ENCODE measurements at regions not wholly inside any gene's neighbourhood (a gene's known extent, or its start where the extent isn't known, plus 50 kb on each side); places are given as distances from the start of the nearest gene placed in this dataset.
"Not testable (repeated sequence)": the region's sequence is repeated elsewhere in the genome, so short reads cannot be mapped to it uniquely, and the experiment has no call there.

DNA sequence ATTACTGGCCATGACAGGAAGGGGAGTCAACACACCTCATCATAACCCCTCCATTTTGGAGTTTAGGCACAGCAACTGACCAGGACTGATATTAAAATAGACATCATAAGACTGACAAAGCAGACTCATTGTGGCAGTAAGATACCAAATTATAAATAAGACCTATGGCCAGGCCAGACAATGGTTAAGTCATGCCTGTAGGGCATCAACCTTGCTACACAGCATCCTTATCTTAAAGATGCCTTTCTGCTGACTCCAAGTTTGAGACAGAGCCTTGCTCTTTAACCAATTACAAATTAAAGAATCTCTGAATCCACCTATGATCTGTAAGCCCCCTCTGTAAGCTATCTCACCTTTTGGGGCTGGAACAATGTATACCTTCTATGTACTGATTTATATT is 65.5 kb downstream of the VCX2 start:
- DNase-seq = no peak

DNA sequence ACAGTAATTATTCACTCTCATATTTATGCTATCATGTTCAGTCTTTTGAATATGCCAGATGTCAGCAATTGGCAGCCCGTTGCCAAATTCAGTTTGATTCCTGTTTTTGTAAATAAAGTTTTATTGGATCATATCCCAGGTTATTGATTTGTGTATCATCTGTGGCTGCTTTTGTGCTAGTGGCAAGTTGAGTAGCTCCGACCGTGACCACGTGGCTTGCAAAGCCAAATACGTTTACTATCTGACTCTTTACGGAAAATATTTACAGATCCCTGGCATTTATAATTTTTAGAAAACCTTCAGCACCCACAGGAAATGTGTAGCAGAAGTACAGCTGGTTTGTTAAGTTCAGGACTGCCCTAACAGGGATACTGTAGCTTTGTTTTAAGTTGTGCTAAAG is 67.4 kb downstream of the VCX2 start:
- no peak for DNase-seq

DNA sequence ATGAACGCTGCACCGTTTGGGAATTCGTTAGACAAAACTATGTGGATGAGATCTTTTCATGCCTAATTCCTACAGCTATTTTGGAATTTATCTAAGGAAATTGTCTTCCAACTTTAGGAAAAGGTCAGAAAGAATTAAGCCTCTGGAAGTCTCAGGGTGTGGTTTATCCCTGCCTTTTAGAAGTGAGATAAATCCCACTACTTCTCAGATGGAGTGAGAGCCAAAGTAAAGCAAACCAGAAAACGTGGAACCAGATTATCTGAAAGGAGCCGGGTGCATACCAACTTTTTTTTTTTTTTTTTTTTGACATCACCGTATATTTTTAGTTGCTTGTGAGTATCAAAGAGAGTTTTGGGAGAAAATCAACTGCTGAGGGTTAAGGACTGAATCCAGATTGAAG is 79.6 kb downstream of the VCX2 start:
- DNase-seq = no peak

DNA sequence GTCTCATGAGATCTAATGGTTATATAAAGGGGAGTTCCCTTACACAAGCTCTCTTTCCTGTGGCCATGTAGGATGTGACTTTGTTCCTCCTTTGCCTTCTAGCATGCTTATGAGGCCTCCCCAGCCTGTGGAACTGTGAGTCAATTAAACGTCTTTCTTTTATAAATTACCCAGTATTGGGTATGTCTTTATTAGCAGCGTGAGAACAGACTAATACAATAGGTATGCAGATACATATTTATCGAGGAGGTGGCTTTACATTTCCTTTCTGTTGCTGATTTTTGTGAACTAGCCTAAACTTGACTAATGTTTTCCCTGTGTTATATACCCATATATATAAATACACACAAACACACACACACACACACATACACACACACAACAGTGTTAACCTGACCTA is 80.2 kb downstream of the VCX2 start:
- DNase-seq = no peak

DNA sequence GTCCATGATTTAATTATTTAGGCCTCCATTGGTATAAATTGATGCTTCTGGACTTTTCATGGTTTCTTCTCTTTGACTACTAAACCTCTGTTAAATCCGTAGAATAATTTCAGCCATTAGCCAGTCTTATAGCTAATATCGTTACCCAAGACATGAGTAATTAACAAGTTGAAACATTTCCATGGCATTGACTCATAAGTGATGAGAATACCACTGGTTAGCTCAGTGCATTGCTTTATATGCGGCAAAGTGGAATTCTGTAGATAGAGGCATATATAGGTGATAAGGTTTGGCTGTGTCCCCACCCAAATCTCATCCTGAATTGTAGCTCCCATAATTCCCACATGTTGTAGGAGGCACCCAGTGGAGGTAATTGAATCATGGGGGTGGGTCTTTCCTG is 80.6 kb downstream of the VCX2 start:
- DNase-seq = no peak

DNA sequence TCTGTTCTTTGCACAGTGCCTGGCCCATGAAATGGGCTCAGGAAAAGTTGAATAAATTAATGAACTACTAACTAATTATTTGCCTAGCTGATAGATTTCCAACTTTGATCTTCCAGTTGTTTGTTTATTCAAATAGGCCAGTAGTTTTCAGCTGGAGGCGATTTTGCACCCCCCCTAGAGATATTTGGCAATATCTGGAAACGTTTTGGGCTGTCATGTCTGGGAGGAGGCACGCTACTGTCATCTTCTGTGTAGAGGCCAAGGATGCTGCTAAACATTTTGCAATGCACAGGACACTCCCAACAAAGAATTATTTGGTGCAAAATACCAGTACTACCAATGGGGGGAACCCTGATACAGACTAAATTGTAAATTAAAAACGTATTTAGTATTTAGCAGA is 81.9 kb downstream of the VCX2 start:
- no peak for DNase-seq

DNA sequence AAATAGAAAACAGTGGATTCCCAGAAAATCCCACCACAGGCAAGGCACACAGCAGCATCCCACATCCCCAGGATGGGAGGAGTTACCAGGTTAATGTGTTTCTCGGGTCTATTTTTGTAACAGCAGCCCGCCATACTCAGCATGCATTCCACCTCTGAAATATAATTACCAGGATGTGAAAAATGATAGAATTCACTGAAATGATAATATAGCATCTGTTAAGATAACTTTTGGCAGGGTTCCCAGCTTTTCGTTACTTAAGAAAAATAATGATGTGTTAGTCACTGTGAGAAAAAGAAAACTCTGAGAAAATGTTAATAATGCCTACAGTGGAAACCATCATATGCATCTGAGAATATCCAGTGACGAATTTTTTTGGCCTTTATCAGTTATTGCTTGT is 87.1 kb downstream of the VCX2 start:
- DNase-seq = no peak

DNA sequence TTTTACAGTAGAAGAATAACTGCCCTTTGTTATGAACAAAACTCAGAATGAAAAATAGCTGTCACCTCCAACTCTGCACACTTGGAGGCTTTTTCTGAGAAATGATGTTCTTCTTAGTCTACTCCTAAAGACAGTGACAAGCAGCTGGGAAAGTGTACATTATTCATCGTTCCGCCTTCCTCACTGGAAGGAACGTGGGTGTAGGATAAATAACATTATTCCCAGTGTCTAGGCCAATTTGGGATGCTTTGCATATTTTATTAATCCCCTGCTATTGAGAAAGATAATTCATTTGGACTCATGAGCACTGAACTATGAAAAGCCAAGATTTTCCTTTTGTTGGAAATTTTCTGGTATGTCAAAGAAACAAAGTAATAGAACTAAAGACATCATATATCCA is 87.8 kb downstream of the VCX2 start:
- DNase-seq = no peak

- DNase-seq = no peak
Observed at GRCh38 chrX:8075636-8076035, 95.4 kb downstream of the VCX2 start.

GRCh38 chrX:8067754-8068462 is 103.2 kb downstream of the VCX2 start:
- no peak for DNase-seq

GRCh38 chrX:8052909-8053308 is 118.2 kb downstream of the VCX2 start:
- DNase-seq = no peak

GRCh38 chrX:8049827-8050226 is 121.2 kb downstream of the VCX2 start:
- DNase-seq = no peak

DNA sequence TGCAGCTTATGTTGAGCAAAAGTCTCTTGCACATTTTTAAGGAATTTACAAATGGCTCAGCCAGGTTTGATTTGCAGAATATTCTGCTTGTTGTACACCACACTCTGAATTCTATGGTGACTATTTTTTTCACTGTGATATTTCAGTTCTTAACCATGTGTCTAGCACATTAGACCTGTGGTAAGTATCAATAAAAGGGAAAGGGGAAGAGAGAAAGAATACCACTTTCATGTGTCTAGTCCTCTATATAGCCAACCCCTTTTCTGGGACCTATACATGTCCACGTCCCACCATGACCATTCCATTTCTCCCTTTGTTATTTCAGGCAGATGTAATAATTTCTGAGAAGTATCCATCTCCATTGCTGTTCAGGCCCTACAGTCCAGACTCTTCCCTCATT is 121.3 kb upstream of the PNPLA4 start:
- no peak for DNase-seq

DNA sequence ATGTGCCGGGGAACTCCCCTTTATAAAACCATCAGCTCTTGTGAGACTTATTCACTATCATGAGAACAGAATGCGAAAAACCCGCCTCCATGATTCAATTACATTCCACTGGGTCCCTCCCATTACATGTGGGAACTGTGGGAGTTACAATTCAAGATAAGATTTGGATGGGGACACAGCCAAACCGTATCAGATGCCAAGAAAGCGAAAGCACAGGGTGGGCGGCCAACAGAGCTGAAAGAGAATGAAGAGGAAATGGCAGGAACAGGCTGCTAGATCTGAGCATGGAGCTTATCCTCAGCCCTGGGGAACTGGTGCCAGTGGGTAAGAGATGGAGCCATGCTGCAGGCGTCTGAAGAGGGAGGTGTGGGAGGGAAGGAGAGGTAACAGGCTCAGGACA is 117.7 kb upstream of the PNPLA4 start:
- no peak for DNase-seq

DNA sequence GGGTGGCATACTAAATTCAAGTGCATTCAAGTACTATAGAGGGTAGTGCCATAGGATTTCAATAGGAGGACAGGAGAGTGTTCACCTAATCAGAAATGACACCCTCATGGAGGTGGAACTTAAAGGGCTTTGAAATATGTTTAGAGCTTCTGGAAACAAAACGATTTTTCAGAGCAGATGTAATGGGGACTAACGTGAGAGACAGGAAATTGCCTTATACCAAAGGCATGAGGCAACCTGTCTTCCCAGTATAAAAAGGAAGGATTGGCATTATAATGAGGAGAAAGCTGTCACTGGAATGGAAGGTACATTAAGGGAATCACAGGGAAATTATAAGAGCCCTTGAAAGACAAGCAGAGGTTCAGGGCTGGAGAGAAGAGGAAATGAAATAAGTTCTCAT is 116.3 kb upstream of the PNPLA4 start:
- no peak for DNase-seq

- DNase-seq = no peak
Observed at GRCh38 chrX:8043121-8043520, 115.9 kb upstream of the PNPLA4 start.

- no peak for DNase-seq
Observed at GRCh38 chrX:8042304-8042703, 115.1 kb upstream of the PNPLA4 start.

- not testable (repeated sequence) for DNase-seq
Observed at GRCh38 chrX:8039711-8040110, 112.5 kb upstream of the PNPLA4 start.

- no peak for DNase-seq
Observed at GRCh38 chrX:8037593-8038348, 110.6 kb upstream of the PNPLA4 start.

DNA sequence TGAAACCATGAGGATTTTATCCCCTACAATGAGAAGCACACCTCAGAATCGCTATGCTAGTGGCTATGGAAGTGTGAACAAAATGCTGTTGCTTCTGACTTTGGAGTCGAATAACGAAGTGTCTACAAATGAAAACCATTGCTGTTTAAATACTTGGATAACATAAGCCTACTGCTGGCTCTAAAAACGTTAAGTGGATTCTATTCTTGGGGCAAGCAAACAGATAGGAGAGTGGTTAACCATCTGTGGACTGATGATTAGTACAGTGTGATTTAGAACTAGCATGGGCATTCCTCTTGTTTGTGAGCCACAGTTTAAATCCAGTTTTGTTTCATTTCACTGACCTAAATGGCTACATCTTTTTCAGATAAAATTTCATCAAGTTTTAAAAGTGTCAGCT is 109.7 kb upstream of the PNPLA4 start:
- DNase-seq = no peak

GRCh38 chrX:8034058-8034457 is 106.8 kb upstream of the PNPLA4 start:
- no peak for DNase-seq

GRCh38 chrX:8033175-8033574 is 106.0 kb upstream of the PNPLA4 start:
- no peak for DNase-seq

- DNase-seq = no peak
Observed at GRCh38 chrX:8030361-8030760, 103.1 kb upstream of the PNPLA4 start.

DNA sequence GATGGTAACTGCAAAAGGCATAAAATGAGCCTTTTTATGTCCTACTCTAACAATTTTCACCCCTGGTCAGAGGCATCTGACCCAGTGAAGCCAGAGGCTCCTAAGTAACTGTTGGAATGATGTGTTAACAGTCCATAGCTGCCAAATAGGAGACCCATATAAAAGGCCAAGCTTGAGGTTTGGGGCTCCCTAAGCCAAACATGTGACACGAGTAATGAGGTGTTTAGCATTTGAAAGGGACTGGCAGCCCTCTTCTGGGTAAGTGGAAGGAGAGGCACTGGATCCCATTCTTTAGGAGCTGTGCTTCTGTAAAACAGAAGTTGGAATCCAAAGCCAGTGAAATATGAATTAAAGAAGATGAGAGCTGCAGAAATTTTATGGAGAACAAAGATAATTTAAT is 100.6 kb upstream of the PNPLA4 start:
- DNase-seq = no peak

DNA sequence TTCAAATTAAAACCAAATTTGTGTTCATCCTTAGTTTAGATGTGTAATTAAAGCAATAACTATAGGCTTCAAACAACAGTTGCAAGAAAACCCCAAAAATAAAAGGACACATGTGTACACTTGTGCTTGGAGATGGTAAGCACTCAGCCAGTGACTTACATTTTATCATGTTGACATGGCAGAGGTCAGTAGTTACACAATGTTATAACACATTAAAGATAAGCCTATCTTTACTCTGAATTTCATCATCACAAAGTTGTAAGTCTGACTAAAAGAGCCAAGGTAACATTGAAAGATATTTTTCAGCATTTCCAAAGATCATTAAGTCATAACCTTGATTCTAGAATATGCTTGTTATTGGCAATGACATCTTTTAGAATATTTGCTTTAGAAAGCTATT is 98.5 kb upstream of the PNPLA4 start:
- no peak for DNase-seq

Data from stimulated activated CD4-positive, alpha-beta T cell treated with anti-CD3 and anti-CD28 coated beads, Interleukin-4, amount 100 ng/mL, for 24 hours (primary cell).